ENCODE measurements at regions not wholly inside any gene's neighbourhood (a gene's known extent, or its start where the extent isn't known, plus 50 kb on each side); places are given as distances from the start of the nearest gene placed in this dataset.

DNA sequence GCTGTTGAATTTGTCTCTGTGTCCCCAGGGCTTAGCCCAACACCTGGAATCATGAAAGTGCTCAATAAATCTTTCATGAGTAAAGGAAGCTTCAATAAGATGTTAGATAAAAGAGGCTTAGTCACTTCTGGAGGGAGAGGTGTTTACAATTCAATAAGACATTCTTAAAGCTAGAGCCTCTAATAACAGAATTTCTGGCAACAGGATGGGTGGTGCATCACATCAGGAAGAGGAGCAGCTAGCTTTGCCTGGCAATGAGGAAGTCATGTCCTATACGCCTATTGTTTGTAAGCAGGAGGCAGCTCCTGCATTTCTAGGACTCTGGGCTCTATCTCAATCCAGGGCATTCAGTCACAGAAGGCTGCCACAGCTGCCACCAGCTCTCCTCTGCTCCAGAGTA, 638.5 kb downstream of the EPM2A start:
- TF ChIP-seq GTF2F1 (IDR thresholded peaks at IDR 0.05; ENCODE audit: low read length) (no peak), MAZ (IDR thresholded peaks at IDR 0.05; ENCODE audit: borderline replicate concordance, low read depth, low read length) (no peak), MAZ (CRISPR knock-in tag; IDR thresholded peaks at IDR 0.05; ENCODE audit: low read depth) (no peak), EP300 (IDR thresholded peaks at IDR 0.05; ENCODE audit: low read depth in 2 of 2, low read length in 2 of 2) (no peak), EP300 (CRISPR knock-in tag; IDR thresholded peaks at IDR 0.05; ENCODE audit: borderline replicate concordance) (no peak), ZNF703 (CRISPR knock-in tag; IDR thresholded peaks at IDR 0.05; ENCODE audit: borderline replicate concordance) (no peak), NR3C1 (CRISPR knock-in tag; IDR thresholded peaks at IDR 0.05) (no peak), ZNF576 (CRISPR knock-in tag; IDR thresholded peaks at IDR 0.05) (no peak), ZNF160 (CRISPR knock-in tag; IDR thresholded peaks at IDR 0.05) (no peak), ZKSCAN1 (IDR thresholded peaks at IDR 0.05; ENCODE audit: low read length) (no peak), MIER3 (CRISPR knock-in tag; IDR thresholded peaks at IDR 0.05; ENCODE audit: borderline replicate concordance) (no peak), POLR2A (IDR thresholded peaks at IDR 0.05; ENCODE audit: insufficient read depth in 1 of 2, low read depth in 2 of 2, low read length in 2 of 2) (no peak)
- TF ChIP-seq, protein P1, sequence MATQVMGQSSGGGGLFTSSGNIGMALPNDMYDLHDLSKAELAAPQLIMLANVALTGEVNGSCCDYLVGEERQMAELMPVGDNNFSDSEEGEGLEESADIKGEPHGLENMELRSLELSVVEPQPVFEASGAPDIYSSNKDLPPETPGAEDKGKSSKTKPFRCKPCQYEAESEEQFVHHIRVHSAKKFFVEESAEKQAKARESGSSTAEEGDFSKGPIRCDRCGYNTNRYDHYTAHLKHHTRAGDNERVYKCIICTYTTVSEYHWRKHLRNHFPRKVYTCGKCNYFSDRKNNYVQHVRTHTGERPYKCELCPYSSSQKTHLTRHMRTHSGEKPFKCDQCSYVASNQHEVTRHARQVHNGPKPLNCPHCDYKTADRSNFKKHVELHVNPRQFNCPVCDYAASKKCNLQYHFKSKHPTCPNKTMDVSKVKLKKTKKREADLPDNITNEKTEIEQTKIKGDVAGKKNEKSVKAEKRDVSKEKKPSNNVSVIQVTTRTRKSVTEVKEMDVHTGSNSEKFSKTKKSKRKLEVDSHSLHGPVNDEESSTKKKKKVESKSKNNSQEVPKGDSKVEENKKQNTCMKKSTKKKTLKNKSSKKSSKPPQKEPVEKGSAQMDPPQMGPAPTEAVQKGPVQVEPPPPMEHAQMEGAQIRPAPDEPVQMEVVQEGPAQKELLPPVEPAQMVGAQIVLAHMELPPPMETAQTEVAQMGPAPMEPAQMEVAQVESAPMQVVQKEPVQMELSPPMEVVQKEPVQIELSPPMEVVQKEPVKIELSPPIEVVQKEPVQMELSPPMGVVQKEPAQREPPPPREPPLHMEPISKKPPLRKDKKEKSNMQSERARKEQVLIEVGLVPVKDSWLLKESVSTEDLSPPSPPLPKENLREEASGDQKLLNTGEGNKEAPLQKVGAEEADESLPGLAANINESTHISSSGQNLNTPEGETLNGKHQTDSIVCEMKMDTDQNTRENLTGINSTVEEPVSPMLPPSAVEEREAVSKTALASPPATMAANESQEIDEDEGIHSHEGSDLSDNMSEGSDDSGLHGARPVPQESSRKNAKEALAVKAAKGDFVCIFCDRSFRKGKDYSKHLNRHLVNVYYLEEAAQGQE (IDR thresholded peaks at IDR 0.05; ENCODE audit: borderline replicate concordance in 1 of 2, low read depth in 1 of 2, low read length in 2 of 2), result no peak
- TF ChIP-seq, protein P2, sequence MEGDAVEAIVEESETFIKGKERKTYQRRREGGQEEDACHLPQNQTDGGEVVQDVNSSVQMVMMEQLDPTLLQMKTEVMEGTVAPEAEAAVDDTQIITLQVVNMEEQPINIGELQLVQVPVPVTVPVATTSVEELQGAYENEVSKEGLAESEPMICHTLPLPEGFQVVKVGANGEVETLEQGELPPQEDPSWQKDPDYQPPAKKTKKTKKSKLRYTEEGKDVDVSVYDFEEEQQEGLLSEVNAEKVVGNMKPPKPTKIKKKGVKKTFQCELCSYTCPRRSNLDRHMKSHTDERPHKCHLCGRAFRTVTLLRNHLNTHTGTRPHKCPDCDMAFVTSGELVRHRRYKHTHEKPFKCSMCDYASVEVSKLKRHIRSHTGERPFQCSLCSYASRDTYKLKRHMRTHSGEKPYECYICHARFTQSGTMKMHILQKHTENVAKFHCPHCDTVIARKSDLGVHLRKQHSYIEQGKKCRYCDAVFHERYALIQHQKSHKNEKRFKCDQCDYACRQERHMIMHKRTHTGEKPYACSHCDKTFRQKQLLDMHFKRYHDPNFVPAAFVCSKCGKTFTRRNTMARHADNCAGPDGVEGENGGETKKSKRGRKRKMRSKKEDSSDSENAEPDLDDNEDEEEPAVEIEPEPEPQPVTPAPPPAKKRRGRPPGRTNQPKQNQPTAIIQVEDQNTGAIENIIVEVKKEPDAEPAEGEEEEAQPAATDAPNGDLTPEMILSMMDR (CRISPR knock-in tag; IDR thresholded peaks at IDR 0.05), result no peak

Measured in HepG2 (cell line).